HFFc6 (cell line): ENCODE measurements at regions not wholly inside any gene's neighbourhood (a gene's known extent, or its start where the extent isn't known, plus 50 kb on each side); places are given as distances from the start of the nearest gene placed in this dataset.

ENCODE experiments used
- DNase-seq: peaks from one replicate; pipeline ENCODE4 v3.0.0-alpha.2; 2018
- H3K27ac Mint-ChIP-seq: 2 replicates; pipeline ENCODE4 v1.8.0; 2020; ENCODE audit warnings: mild to moderate bottlenecking, mixed read lengths
- H3K27me3 Mint-ChIP-seq: 2 replicates; pipeline ENCODE4 v1.8.0; 2021; ENCODE audit warnings: mild to moderate bottlenecking, moderate library complexity, mixed read lengths; ENCODE audit not compliant: insufficient read depth
- H3K36me3 Mint-ChIP-seq: 2 replicates; pipeline ENCODE4 v1.8.0; 2021; ENCODE audit warnings: low read depth, mixed read lengths
- H3K4me1 Mint-ChIP-seq: 2 replicates; pipeline ENCODE4 v1.8.0; 2020; ENCODE audit warnings: low read depth, mixed read lengths
- H3K4me3 Mint-ChIP-seq: 2 replicates; pipeline ENCODE4 v1.8.0; 2020; ENCODE audit warnings: mild to moderate bottlenecking, moderate library complexity, mixed read lengths
- H3K9me3 Mint-ChIP-seq: 2 replicates; pipeline ENCODE4 v1.8.0; 2020; ENCODE audit warnings: mild to moderate bottlenecking, mixed read lengths
- TF ChIP-seq, protein P1 (sequence below): fragments of 200-600 bp; sonication (generic); IDR thresholded peaks from 2 replicates; pipeline ENCODE4 v1.5.0; 2021; ENCODE audit warnings: antibody characterized with exemption, mild to moderate bottlenecking

DNA sequence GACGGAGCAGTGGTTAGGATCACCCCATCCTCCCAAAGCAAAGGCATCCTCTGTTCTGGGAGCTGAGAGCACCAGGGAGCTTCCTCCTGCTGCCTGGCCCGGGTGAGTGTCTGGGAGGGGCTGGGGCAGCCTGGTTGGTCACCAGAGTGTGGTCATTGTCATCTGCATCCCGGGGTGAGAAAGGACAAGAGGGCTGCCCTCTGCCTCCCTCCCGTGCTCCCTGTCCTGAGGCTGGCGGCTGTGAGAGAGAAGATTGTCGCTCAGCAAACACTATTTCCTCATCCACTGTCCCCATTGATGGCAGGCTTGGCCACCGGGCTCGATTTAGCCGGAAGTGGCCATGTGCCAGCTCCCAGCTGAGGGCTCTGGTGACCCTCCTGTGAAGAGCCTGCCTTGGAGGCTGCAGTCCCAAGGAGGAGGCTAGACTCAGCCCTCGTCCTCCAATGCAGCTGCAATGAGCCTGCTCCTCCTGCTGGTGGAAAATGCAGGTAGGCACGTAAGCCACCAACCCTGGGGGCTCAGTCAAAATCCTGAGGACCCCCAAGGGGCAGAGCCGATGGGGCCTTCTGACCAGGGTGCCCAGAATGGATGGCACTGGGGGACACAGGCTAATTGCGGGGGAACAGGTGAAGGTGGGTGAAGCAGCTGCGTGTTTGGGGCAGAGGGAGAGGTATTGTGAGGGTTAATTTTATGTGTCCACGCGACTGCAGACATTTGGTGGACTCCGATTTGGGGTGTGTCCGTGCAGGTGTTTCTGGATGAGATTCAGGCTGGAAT is 155.7 kb downstream of the KIF26A start:
- H3K4me1 Mint-ChIP-seq = no peaks in the 10 kb centered on the region
- H3K9me3 Mint-ChIP-seq = peaks cover 42% of the 10 kb centered on the region
- no peaks in the 10 kb centered on the region for H3K27me3 Mint-ChIP-seq
- TF ChIP-seq, protein P1, sequence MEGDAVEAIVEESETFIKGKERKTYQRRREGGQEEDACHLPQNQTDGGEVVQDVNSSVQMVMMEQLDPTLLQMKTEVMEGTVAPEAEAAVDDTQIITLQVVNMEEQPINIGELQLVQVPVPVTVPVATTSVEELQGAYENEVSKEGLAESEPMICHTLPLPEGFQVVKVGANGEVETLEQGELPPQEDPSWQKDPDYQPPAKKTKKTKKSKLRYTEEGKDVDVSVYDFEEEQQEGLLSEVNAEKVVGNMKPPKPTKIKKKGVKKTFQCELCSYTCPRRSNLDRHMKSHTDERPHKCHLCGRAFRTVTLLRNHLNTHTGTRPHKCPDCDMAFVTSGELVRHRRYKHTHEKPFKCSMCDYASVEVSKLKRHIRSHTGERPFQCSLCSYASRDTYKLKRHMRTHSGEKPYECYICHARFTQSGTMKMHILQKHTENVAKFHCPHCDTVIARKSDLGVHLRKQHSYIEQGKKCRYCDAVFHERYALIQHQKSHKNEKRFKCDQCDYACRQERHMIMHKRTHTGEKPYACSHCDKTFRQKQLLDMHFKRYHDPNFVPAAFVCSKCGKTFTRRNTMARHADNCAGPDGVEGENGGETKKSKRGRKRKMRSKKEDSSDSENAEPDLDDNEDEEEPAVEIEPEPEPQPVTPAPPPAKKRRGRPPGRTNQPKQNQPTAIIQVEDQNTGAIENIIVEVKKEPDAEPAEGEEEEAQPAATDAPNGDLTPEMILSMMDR = peak; percentile 12; the same call in 1 of the 2 replicates
- no peak overlapping the region for H3K27ac Mint-ChIP-seq
- H3K36me3 Mint-ChIP-seq = peaks cover 12% of the 10 kb centered on the region
- DNase-seq = no peak
- H3K4me3 Mint-ChIP-seq = no peak overlapping the region

DNA sequence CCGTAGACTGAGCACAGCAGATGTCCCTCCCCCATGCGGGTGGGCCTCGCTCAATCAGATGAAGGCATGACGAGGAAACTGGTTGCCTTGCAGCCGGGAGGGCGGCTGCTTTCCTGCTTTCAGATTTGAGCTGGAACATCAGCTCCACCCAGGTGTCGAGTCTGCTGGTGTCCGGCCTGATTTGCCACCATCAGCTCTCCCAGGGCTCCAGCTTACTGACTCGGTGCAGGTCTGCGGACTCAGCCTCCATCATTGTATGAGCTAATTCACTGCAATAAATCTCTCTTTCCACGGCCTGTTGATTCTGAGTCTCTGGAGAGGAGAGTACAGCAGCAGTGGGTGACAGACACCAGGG is 156.2 kb downstream of the KIF26A start:
- TF ChIP-seq, protein P1 = no peak
- peaks cover 39% of the 10 kb centered on the region for H3K9me3 Mint-ChIP-seq
- H3K36me3 Mint-ChIP-seq = peaks cover 10% of the 10 kb centered on the region
- H3K27me3 Mint-ChIP-seq = no peaks in the 10 kb centered on the region
- DNase-seq = no peak
- no peak overlapping the region for H3K4me3 Mint-ChIP-seq
- no peaks in the 10 kb centered on the region for H3K4me1 Mint-ChIP-seq
- H3K27ac Mint-ChIP-seq = no peak overlapping the region

DNA sequence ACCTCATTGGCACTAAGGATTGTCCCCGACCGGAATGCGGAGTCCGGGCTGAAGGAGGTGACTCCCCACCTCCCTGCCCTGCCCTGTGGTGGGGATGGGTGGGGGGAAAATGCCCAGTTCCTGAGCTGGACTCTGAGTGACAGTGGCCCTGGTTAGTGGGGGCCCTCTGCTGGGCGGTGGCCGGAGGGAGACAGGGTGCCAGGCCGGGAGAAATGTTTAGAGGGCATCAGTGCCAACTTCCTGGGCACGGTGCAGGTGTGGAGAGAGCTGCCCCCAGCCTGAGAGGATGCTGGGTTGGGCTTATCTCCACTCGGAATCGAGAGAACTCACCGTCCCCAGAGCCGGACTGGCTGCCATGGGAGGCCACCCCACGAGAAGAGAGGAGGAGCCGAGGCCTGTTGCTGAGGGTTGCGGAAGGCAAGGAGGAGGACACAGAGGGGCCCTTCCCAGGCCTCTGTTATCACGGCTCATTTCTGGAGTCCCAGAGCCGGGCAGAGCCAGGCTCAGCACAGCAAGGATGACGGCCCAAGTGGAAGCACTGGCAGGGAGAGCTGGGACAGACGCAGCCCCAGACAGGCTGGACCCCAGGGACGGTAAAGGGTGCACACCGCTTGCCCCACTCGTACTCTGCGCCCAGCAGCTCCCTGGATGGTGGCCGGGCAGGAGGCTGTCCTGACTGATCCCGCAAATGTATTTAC is 156.7 kb downstream of the KIF26A start:
- TF ChIP-seq, protein P1 = no peak
- DNase-seq = no peak
- Mint-ChIP-seq H3K9me3 (peaks cover 40% of the 10 kb centered on the region), H3K4me1 (no peaks in the 10 kb centered on the region), H3K36me3 (peaks cover 10% of the 10 kb centered on the region), H3K4me3 (no peak overlapping the region), H3K27ac (no peak overlapping the region), H3K27me3 (no peaks in the 10 kb centered on the region)

GRCh38 chr14:104295681-104296387 is 157.4 kb downstream of the KIF26A start:
- Mint-ChIP-seq H3K9me3 (peaks cover 39% of the 10 kb centered on the region), H3K36me3 (0 out of 2 replicates have a peak, but pooled peaks cover 4% of the 10 kb centered on the region), H3K4me3 (no peak overlapping the region), H3K4me1 (no peaks in the 10 kb centered on the region), H3K27ac (no peak overlapping the region), H3K27me3 (no peaks in the 10 kb centered on the region)
- TF ChIP-seq, protein P1 = no peak
- no peak for DNase-seq

DNA sequence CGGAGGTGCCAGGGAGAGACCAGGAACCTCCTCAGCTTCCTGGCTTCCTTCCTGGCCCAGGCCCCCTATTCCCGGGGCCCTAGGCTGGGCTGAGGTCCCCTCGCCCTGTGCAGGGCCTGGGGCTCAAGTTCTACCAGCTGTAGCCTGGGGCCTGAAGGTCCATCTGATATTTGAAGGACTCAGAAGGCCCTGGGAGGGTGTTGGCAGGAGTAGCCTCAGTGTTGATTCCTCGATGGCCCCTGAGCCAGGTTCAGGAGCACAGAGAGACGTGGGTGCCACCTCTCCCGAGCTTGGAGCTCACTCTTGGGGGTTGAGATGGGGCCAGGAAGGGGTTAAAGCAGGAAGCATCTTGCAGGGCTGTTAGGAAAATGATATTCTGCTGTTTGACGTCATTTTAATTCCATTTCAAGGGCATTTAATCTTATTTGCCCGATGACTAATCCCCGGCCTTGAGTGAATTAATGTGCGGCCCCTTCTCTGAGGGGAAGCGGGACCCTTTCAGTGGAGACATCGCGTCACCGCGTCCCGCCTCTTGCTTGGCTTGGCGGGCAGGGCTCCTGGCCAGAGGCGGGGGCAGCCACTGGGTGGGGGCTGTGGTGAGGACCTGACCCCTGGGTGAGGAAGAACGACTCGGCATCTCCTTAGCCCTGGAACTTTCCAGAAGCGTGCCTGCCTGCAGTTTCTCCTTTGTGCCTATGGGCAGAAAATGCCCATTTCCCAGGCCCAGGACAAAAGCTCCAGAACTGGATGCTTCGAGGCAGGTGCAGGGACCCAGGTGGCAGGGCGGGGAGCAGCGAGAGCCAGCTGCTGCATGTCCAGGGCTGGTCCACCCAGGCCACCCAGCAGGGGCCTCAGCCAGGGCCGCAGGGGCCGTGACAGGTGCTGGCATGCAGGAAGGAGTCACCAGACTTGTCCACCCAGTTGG is 158.3 kb downstream of the KIF26A start:
- Mint-ChIP-seq H3K9me3 (peaks cover 44% of the 10 kb centered on the region), H3K27ac (no peak overlapping the region), H3K4me3 (no peak overlapping the region), H3K36me3 (peaks cover 11% of the 10 kb centered on the region), H3K27me3 (no peaks in the 10 kb centered on the region), H3K4me1 (no peaks in the 10 kb centered on the region)
- TF ChIP-seq, protein P1 = no peak
- DNase-seq = no peak
